ENCODE measurements at regions not wholly inside any gene's neighbourhood (a gene's known extent, or its start where the extent isn't known, plus 50 kb on each side); places are given as distances from the start of the nearest gene placed in this dataset.

DNA sequence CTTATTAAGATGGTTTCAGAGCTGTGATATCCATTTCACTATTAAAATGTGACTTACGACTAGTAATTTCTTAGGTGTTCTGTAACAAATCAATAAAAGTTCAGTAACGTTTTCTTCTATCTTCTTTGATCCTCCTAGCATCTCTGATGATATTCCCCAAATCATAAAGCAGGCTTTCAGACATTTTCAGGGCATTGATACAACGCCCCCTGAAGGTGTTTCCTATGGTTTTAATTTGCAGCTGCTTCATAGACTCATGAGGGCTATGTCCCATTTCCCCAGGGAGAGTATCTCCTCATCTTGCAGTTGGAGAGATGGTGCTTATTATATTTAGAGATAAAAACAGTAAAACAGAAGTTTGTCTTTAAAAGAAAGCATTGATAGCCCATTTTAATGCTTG lies 246.8 kb upstream of the CNTN3 start:
- TF ChIP-seq CTCF (conservative IDR thresholded peaks at IDR 0.05; ENCODE audit: low read depth, low read length), result no peak
- H3K4me3 ChIP-seq (ENCODE audit: low read depth, low read length), result no peak overlapping the region
- no peak for DNase-seq (ENCODE audit: low read depth)

DNA sequence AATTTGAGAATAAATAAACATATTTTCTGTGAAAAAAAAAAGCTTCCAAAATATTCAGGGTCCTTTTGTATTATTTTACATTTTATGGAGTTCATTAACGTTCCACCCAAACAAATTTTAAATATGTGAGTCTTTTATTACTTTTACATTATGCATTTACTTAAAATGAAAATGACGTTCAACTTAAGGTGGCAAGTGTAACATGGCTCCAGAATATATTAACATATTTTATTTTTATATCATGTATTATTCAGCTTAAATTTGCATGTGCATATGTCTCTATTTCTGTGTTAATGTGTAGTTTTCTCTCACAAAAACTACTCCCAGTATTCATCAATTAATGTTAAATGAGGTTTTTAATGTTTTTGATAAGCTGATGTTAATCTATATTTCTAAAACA lies 243.6 kb upstream of the CNTN3 start:
- no peak for DNase-seq (ENCODE audit: low read depth)
- no peak for TF ChIP-seq CTCF (conservative IDR thresholded peaks at IDR 0.05; ENCODE audit: low read depth, low read length)
- H3K4me3 ChIP-seq (ENCODE audit: low read depth, low read length), result no peak overlapping the region

GRCh38 chr3:74850381-74850780 lies 235.9 kb upstream of the CNTN3 start:
- TF ChIP-seq CTCF (conservative IDR thresholded peaks at IDR 0.05; ENCODE audit: low read depth, low read length), result no peak
- H3K4me3 ChIP-seq (ENCODE audit: low read depth, low read length), result no peak overlapping the region
- no peak for DNase-seq (ENCODE audit: low read depth)

DNA sequence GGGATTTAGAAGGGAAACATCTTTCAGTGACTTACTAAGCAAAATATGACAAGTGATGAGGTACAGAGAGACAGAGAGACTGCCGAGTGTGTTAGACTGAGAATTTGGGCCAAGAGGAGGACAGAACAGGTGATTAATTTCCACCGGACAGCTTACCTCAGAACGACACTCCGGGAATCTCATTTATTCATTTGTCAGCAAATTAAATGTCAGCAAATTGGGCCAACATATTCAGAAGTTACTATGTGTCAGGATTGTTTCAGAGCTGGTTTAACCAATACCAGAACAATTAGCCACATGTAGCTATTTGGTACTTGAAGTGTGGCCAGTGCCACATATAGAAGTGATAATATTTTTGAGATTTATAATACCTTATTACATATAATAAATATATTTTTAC lies 232.6 kb upstream of the CNTN3 start:
- no peak for DNase-seq (ENCODE audit: low read depth)
- no peak overlapping the region for H3K4me3 ChIP-seq (ENCODE audit: low read depth, low read length)
- TF ChIP-seq CTCF (conservative IDR thresholded peaks at IDR 0.05; ENCODE audit: low read depth, low read length), result no peak

GRCh38 chr3:74845081-74845480 lies 230.6 kb upstream of the CNTN3 start:
- no peak for TF ChIP-seq CTCF (conservative IDR thresholded peaks at IDR 0.05; ENCODE audit: low read depth, low read length)
- H3K4me3 ChIP-seq (ENCODE audit: low read depth, low read length), result no peak overlapping the region
- DNase-seq (ENCODE audit: low read depth), result no peak

DNA sequence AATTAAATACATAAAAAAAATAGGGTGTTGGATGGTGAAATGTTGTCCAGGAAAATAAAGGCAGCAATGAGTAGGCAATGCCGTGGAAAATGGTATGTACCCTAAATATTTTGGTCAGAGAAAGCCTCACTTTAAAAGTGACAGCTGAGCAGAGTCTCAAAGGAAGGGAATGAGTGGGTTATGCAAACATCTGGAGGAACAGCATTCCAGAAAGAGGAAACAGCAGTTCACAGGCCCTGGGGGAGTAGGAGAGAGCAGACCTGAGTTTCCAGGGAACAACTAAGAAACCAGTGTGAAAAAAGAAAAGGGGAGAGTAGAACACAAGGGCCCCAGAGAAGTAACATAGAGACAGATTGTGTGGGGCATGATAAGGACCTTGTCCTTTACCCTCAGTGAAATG lies 230.0 kb upstream of the CNTN3 start:
- DNase-seq (ENCODE audit: low read depth), result no peak
- H3K4me3 ChIP-seq (ENCODE audit: low read depth, low read length), result no peak overlapping the region
- no peak for TF ChIP-seq CTCF (conservative IDR thresholded peaks at IDR 0.05; ENCODE audit: low read depth, low read length)

GRCh38 chr3:74842649-74843048 lies 228.2 kb upstream of the CNTN3 start:
- no peak for DNase-seq (ENCODE audit: low read depth)
- no peak for TF ChIP-seq CTCF (conservative IDR thresholded peaks at IDR 0.05; ENCODE audit: low read depth, low read length)
- no peak overlapping the region for H3K4me3 ChIP-seq (ENCODE audit: low read depth, low read length)
